Fibroblast of skin of right quadriceps (primary cell): ENCODE measurements at regions not wholly inside any gene's neighbourhood (a gene's known extent, or its start where the extent isn't known, plus 50 kb on each side); places are given as distances from the start of the nearest gene placed in this dataset.

Experiments
- DNase-seq: peaks from one replicate; pipeline ENCODE4 v3.0.0-alpha.2; 2013

GRCh38 chr11:127677660-127678425 is 677.3 kb upstream of the KIRREL3 start:
- DNase-seq: no peak

- peak; percentile 8 for DNase-seq
Observed at GRCh38 chr11:127675581-127675980, 675.0 kb upstream of the KIRREL3 start.

GRCh38 chr11:127674754-127675153 is 674.2 kb upstream of the KIRREL3 start:
- DNase-seq: no peak

DNA sequence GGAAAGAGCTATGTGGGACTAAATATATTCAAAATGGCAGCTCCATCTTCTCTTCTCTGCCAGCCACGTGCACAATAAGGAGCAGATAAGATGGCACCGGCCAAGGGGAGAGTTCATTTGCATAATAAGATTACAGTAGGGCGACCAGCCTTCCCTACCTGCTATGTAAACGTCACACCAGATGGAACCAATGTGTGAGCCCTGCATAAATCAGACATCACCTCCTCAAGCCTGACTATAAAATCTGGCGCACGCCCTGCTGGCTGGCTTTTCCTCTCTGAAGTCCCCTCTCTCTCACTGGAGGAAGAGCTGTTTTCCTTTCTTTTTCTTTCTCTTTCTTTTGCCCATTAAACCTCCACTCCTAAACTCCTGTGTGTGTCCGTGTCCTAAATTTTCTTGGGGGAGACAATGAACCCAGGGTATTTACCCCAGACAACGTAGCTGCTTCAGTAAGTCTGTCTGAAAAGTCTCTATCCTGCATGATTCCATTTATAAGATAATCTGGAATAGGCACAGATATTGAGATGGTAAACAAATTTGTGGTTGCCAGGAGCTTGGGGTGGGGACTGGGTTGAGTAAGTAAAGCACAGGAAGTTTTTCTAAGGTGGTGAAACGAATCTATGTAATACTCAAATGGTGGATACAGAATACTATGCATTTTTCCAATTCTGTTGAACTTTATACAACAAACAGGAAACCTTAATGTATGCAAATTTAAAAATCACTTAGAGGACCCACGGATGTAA is 670.0 kb upstream of the KIRREL3 start:
- no peak for DNase-seq

DNA sequence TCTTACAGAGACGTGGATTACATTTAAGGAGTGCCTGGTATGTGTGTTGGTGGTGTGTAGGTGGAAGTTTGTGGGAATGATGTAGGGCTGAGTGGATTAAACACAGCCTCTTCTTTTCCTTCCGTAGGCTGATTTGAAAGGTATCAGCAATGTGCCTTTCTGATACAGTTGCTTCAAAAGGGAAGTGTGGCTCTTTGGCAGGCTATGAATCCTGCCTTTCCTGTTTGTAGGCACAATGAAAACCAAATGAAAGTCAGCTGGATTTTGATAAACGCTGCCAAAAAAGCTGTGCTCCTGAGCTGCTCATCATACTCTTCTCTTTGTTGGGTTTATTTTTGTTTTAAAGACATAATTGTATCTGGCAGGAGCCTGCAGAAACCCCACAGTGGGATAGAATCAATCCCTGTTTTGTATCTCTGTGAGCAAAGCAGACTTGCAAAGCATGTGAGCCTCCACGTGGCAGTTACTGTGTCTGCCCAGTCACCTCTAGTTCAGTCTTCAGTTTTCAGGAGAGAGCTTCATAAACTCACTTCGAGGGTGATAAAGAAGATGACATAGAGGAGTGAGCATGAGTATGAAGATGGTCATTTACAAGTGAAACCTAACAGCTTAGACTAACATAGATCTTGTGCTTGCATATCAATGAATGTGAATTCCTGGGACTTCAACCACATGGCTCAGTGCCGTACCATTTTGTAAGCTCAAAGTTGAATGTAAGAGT is 655.7 kb upstream of the KIRREL3 start:
- peak; percentile 15 for DNase-seq

DNA sequence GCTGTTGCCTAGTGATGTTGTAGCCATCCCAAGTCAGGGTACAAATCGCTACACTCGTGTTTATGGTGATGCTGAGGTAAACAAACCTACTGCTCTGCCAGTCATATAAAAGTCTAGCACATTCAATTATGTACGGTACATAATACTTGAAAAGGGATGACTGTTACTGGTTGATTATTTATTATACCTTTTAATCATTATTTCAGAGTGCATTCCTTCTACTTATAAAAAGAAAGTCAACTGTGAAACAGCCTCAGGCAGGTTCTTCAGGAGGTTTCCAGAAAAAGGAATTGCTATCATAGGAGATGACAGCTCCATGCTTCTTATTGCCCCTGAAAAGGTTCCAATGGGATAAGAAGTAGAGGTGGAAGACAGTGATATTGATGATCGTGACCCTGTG is 652.5 kb upstream of the KIRREL3 start:
- DNase-seq: no peak

GRCh38 chr11:127651888-127652221 is 651.3 kb upstream of the KIRREL3 start:
- peak; percentile 34 for DNase-seq

DNA sequence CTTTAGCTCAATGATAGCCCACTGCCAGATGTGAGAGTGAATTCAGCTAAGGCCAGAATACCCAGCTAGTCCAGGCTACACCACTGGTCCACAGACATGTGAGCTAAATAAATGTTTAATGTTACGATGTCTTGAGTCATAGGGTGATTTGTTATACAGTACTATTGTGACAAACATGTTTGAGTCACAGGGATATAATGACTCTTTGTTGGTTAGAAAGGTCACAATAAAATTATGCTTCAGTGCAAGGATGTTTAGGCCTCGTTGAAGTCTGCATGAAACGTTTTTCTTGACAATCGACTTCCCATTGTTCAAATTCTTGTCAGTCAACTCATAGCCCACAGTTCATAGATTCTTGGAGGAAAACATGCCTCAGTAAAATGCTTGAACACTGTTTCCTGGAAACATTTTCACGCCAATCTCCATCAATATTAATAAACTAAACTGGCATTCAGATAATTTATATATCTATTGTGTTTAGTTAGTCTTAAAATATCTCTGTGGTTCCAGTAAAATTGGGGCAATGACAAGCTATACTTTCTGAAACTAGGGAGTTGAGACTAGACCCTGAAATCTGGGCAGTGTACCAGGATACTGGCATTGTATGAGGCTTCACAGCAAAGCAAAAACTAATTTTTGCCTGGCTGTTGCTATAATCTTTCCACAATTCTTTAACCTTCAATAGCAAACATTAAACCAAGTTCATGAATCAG is 650.8 kb upstream of the KIRREL3 start:
- DNase-seq: peak; percentile 90

DNA sequence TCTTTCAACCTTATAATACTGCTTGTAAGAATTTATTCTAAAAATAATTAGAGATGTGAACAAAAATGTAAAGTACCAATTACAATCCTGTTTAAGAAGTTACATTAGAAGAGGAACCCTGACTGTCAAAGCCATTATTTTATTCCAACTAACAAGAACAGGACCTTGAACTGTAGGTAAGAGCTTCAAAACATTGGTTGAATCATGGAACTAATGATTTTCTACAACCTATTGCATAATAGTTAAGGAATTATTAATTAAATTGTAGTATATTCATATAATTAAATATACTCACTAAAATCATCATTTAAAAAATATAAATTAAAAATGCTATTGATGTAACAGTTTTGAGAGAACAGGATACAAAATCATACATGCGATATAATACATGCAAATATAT is 649.4 kb upstream of the KIRREL3 start:
- no peak for DNase-seq

- no peak for DNase-seq
Observed at GRCh38 chr11:127649071-127649470, 648.5 kb upstream of the KIRREL3 start.

GRCh38 chr11:127648583-127648982 is 648.0 kb upstream of the KIRREL3 start:
- DNase-seq: no peak

DNA sequence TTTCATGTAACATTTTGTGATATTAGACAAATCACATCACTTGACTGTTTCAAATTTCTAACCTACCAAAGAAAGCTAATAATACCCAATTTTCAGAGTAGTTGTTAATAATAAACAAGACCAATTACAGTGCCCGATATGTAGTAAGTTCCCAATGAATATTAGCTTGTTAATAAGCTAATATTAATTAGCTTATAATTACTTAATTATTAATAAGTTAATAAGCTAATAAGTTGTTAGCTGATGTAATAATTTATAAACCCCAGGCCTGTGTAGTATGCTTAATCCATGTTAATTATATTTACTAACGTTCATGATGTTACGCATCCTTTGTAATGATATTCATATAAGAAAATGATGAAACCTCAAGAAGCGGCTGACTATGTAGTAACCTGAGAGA is 643.8 kb upstream of the KIRREL3 start:
- no peak for DNase-seq

DNA sequence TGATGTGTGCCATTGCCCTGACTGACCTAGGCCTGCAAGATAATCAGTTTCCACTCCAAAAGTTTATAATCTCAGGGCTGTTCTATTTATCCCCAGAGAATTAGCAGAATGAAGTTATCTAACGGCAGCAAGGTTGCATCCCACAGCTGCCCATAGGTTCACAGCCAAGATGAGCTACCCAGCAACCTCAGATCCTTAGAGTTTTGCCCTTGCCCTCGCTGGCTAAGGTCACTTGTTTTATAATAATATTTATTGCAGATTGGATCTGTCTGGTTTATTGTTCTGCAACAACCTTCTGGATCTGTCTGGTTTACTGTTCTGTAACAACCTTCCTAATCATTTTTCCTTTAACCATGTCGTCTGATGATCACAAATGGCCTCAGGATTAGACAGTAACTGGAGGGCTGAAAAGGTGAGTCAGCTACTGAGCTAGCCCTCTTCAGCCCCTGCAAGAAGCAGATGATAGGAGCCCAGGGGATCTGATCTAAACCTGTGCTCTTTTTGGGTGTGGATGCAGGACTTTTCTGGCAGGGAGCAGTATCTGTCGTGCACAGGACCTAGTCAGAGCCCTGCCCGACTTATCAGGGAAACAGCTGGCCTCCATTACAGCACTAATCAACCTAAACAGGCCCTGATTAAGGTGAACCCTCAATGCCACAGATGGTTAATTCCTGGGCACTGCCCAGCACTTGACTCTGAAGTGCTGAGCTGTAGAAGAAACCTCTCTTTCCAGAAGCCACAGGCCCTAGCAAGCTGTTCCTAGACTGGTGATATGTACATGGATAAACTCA is 642.9 kb upstream of the KIRREL3 start:
- no peak for DNase-seq

DNA sequence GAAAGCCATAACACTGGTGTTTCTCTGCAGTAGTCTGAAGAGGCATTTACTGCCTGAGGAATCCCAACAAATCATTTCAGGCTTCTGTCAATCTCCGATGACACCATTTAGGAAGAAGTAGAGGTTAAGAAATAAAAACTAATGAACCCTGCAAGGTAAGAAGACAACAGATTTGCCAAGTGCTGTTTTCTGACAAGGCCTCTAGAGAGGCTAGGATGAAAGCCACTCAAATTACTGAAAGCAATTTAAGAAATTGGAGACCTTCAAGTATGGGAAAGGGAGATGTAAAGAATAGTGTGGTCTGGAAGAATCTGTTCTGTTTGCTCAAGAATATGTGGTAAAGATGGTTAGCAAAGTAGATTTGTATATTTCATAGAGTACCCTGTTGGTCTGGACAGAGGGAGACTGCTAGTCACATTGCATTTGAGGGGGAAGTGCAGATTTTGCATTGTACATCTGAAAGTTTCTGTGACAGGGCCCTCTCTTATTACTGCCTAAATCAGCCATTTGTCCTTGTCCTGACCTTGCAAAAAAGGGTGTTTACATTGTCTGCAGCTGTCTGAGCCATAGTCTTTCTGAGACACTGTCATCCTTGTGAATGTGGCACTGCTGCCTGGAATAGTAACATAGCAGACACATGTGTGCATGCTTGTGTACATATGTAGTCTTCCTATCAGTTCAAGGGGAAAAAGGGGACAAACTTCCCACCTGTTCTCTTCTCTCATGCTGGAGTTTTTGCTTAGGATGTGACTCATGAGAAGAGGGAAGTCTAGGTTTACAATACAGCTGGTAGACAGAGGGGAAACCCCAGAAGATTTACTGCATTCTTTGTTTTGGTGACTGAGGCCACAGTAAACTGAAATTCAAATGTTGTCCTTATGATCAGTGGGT is 640.2 kb upstream of the KIRREL3 start:
- DNase-seq: no peak

GRCh38 chr11:127639916-127640315 is 639.3 kb upstream of the KIRREL3 start:
- peak; percentile 41 for DNase-seq

DNA sequence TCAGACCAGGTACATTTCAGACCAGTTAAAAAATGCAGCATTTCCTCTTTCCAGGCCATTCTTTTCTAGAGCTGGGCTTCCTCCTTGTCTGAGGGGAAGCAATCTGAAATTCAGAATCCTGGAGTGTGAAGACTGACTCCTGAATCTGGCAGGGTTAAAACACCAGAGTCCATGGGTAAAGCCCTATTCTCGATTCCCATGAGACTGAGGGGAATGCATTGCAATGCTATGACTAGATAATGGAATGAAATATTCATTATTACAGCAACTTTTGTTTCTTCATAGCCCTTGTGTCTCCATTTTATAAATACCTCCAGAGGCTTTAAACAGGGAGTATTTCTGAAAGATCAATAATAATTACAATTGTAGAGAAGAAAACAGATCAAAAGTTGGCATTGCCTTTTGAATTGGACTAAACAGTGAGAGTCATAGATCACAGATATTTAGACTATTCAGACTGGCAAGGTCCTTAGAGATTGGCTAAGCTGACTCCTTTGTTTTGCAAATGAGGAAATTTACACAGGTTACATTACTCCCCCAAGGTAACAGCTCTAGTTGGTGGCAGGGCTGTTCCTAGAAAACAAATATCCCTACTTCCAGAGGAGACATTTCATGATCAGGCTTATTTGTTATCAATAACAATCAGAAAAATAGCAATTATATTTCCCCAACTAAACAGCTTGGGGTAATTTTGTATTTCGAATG is 632.6 kb upstream of the KIRREL3 start:
- peak; percentile 49 for DNase-seq

DNA sequence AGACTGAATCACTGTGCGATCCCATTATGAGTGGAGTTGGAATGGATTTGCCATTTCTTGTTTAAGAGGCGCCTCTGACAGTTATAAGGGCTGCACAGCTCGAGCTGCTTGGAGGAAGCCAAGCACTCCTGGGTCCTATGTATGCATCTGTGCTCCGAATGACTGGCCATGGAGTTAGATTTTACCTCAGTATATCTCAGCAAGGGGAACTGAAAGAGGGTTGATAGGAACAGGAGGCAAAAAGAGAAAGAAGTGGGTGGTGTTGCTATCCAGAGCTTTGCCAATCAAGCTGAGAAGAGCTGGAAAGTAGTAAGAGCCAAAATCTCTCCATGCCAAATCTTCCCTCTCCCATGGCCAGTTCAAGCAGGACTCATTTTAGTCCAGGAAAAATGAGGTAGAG is 632.0 kb upstream of the KIRREL3 start:
- DNase-seq: no peak

DNA sequence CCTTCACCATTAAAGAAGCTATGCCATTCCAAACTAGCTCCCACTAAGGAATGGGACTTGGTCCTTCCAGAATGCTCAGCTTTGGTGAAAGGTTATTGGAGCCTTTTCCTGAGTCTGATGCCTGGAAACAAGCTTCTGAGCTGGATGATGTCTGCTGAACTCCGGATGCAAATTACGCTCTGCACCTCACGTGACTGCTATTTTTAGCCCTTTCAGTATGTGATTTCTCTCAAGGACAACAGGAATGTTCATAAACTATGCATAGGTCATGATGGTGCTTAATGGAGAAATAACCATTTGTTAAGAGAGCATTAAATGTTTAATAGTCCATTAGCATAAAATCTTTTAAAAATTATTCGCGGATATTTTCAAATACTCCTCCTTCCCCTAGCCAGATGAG is 631.4 kb upstream of the KIRREL3 start:
- DNase-seq: no peak

DNA sequence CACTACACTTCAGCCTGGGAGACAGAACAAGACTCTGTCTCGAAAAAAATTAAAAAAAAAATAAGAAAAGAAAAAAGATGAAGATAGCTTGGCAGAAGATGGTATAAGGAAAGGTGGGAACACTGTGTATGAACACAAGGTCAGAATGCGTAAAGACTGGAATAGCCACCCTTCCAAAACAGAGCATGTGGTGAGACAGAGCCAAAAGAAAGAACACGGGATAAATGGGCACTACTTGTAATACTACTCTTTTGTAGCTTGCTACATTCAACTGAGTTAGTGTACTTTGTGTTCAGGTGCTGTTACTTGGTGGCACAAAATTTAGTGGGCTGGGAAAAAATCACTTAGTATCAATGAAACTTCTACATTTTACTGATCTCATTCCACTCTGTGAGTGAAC is 628.6 kb upstream of the KIRREL3 start:
- DNase-seq: no peak

- DNase-seq: no peak
Observed at GRCh38 chr11:127628458-127628785, 627.9 kb upstream of the KIRREL3 start.
